GM23248 (cell line): ENCODE measurements at regions not wholly inside any gene's neighbourhood (a gene's known extent, or its start where the extent isn't known, plus 50 kb on each side); places are given as distances from the start of the nearest gene placed in this dataset.
A peak's percentile ranks its signal among the peaks of the same experiment; 100 is the strongest.

Experiments used
- DNase-seq: peaks from one replicate; pipeline ENCODE4 v3.0.0-alpha.2; 2015
- H2AFZ ChIP-seq: fragments of 200-600 bp; sonication (generic); 2 replicates; pipeline ENCODE4 v1.6.1; 2016; ENCODE audit warnings: antibody characterized with exemption
- H3F3A ChIP-seq: fragments of 200-600 bp; sonication (generic); 2 replicates; pipeline ENCODE4 v1.6.1; 2016; ENCODE audit warnings: mild to moderate bottlenecking, antibody characterized with exemption, mixed run types; ENCODE audit not compliant: insufficient read depth
- H3K27ac ChIP-seq: fragments of 200-600 bp; sonication (generic); 2 replicates; pipeline ENCODE4 v1.5.1; 2016; ENCODE audit warnings: mild to moderate bottlenecking
- H3K27me3 ChIP-seq: fragments of 200-600 bp; sonication (generic); replicated peaks from 2 replicates; pipeline ENCODE4 v1.6.1; 2016; ENCODE audit warnings: mild to moderate bottlenecking; ENCODE audit not compliant: insufficient read depth
- H3K36me3 ChIP-seq: fragments of 200-600 bp; sonication (generic); 2 replicates; pipeline ENCODE4 v1.6.1; 2016; ENCODE audit warnings: low read depth, mild to moderate bottlenecking
- H3K4me1 ChIP-seq: fragments of 200-600 bp; sonication (generic); 2 replicates; pipeline ENCODE4 v1.6.1; 2016; ENCODE audit warnings: mild to moderate bottlenecking; ENCODE audit not compliant: insufficient read depth
- H3K4me2 ChIP-seq: fragments of 200-600 bp; sonication (generic); one replicate; pipeline ENCODE4 v1.6.1; 2016; ENCODE audit warnings: mild to moderate bottlenecking; ENCODE audit not compliant: unreplicated experiment
- H3K4me3 ChIP-seq: fragments of 200-600 bp; sonication (generic); 2 replicates; pipeline ENCODE4 v1.5.1; 2016; ENCODE audit warnings: mild to moderate bottlenecking
- H3K79me2 ChIP-seq: fragments of 200-600 bp; sonication (generic); 2 replicates; pipeline ENCODE4 v1.6.1; 2016; ENCODE audit warnings: mild to moderate bottlenecking; ENCODE audit not compliant: insufficient read depth
- H3K9ac ChIP-seq: fragments of 200-600 bp; sonication (generic); 2 replicates; pipeline ENCODE4 v1.6.1; 2016; ENCODE audit warnings: mild to moderate bottlenecking
- H3K9me2 ChIP-seq: fragments of 200-600 bp; sonication (generic); 2 replicates; pipeline ENCODE4 v1.6.1; 2016; ENCODE audit warnings: mixed run types, mild to moderate bottlenecking, moderate library complexity; ENCODE audit not compliant: insufficient read depth
- H3K9me3 ChIP-seq: fragments of 200-600 bp; sonication (generic); one replicate; pipeline ENCODE4 v1.6.1; 2017; ENCODE audit warnings: low read depth
- H4K20me1 ChIP-seq: fragments of 200-600 bp; sonication (generic); 2 replicates; pipeline ENCODE4 v1.6.0; 2016; ENCODE audit not compliant: insufficient read depth
- EZH2 ChIP-seq: fragments of 200-600 bp; sonication (generic); IDR thresholded peaks from 2 replicates; pipeline ENCODE4 v1.6.1; 2018; ENCODE audit warnings: antibody characterized with exemption, mild to moderate bottlenecking; ENCODE audit not compliant: insufficient read depth, poor library complexity, severe bottlenecking
- EZH2phosphoT487 ChIP-seq: fragments of 200-600 bp; sonication (generic); IDR thresholded peaks from 2 replicates; pipeline ENCODE4 v1.6.1; 2018; ENCODE audit warnings: antibody characterized with exemption, moderate library complexity, mild to moderate bottlenecking, low read depth; ENCODE audit not compliant: insufficient read depth
- WGBS, 2 experiments: methylation state at CpG; one replicate each; pipeline ENCODE4 v1.1.6; 2015 to 2017; ENCODE audit warnings: low lambda C conversion rate in 2 of 2, low coverage in 1 of 2; ENCODE audit errors: missing lambda C conversion rate in 2 of 2; 5-methylcytosine and 5-hydroxymethylcytosine counted together
- in situ Hi-C: fragments of 300-500 bp; cut with MboI; formaldehyde crosslinking; loops from 2 replicates; pipeline ENCODE4 v1.15.0; 2020

- 72 to 74% methylated on average over 12 of the region's 12 CpGs for WGBS, 2 experiments
- Histone ChIP-seq H2AFZ (no peak overlapping the region), H3K27ac (no peak overlapping the region), H3F3A (no peaks in the 10 kb centered on the region), H3K9me2 (no peaks in the 10 kb centered on the region), H3K79me2 (no peaks in the 10 kb centered on the region), H3K36me3 (no peaks in the 10 kb centered on the region), H3K27me3 (no peaks in the 10 kb centered on the region), H4K20me1 (no peaks in the 10 kb centered on the region), H3K9ac (no peak overlapping the region), H3K9me3 (no peaks in the 10 kb centered on the region), H3K4me1 (no peaks in the 10 kb centered on the region; the same call in 1 of the 2 replicates), H3K4me2 (no peak overlapping the region), H3K4me3 (no peak overlapping the region)
- TF ChIP-seq EZH2 (no peak), EZH2phosphoT487 (no peak)
- in situ Hi-C loops: no loop called here
- DNase-seq: peak; percentile 73
Observed at GRCh38 chr15:70245932-70246622, 148.4 kb upstream of the TLE3 start.

DNA sequence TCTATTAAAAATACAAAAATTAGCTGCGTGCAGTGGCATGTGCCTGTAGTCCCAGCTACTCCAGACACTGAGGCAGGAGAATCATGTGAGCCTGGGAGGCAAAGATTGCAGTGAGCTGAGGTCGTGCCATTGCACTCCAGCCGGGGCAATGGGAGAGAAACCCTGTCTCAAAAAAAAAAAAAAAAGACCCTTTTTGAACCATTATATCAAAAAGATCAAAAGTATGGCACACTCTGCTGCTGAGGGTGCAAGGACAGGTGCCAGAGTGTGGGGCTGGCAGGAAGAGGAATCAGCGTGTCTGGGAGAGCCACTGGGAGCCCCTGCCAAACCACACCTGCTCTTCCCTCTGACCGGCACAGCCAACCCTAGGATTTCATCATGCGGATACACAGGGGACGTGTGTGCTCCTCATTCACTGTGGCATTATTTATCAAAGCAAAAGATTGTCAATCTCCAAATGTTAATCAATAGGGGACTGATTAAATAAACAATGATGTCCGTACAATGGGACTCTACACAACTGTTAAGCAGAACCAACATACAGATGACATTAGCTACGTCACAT lies 147.3 kb upstream of the TLE3 start:
- no peaks in the 10 kb centered on the region for H4K20me1 ChIP-seq
- H3K9me3 ChIP-seq: no peaks in the 10 kb centered on the region
- H3K9me2 ChIP-seq: no peaks in the 10 kb centered on the region
- DNase-seq: no peak
- H2AFZ ChIP-seq: no peak overlapping the region
- no peaks in the 10 kb centered on the region for H3K27me3 ChIP-seq
- H3F3A ChIP-seq: no peaks in the 10 kb centered on the region
- in situ Hi-C loops: no loop called here
- H3K36me3 ChIP-seq: no peaks in the 10 kb centered on the region
- H3K4me3 ChIP-seq: no peak overlapping the region
- H3K79me2 ChIP-seq: no peaks in the 10 kb centered on the region
- H3K4me1 ChIP-seq: no peaks in the 10 kb centered on the region; the same call in 1 of the 2 replicates
- no peak overlapping the region for H3K4me2 ChIP-seq
- 89% methylated on average over 9 of the region's 9 CpGs for WGBS, 2 experiments
- TF ChIP-seq EZH2: no peak
- TF ChIP-seq EZH2phosphoT487: no peak
- no peak overlapping the region for H3K9ac ChIP-seq
- H3K27ac ChIP-seq: no peak overlapping the region

GRCh38 chr15:70243686-70244540 lies 146.2 kb upstream of the TLE3 start:
- no peak overlapping the region for H2AFZ ChIP-seq
- no peaks in the 10 kb centered on the region; the same call in 1 of the 2 replicates for H3K4me1 ChIP-seq
- no peak overlapping the region for H3K4me2 ChIP-seq
- no peaks in the 10 kb centered on the region for H4K20me1 ChIP-seq
- H3K27me3 ChIP-seq: no peaks in the 10 kb centered on the region
- H3K27ac ChIP-seq: no peak overlapping the region
- H3K4me3 ChIP-seq: no peak overlapping the region
- in situ Hi-C loops: no loop called here
- DNase-seq: no peak
- WGBS, 2 experiments: 86 to 92% methylated on average over 7 of the region's 7 CpGs
- H3K36me3 ChIP-seq: no peaks in the 10 kb centered on the region
- no peaks in the 10 kb centered on the region for H3K79me2 ChIP-seq
- H3K9me2 ChIP-seq: no peaks in the 10 kb centered on the region
- no peak for TF ChIP-seq EZH2phosphoT487
- TF ChIP-seq EZH2: no peak
- no peaks in the 10 kb centered on the region for H3K9me3 ChIP-seq
- H3K9ac ChIP-seq: no peak overlapping the region
- no peaks in the 10 kb centered on the region for H3F3A ChIP-seq

- DNase-seq: no peak
- TF ChIP-seq EZH2phosphoT487: no peak
- TF ChIP-seq EZH2: no peak
- WGBS, 2 experiments: 91 to 92% methylated on average over 10 of the region's 10 CpGs
- Histone ChIP-seq H3K27ac (no peak overlapping the region), H3K27me3 (no peaks in the 10 kb centered on the region), H3K9me3 (no peaks in the 10 kb centered on the region), H3K9me2 (no peaks in the 10 kb centered on the region), H3K4me3 (no peak overlapping the region), H4K20me1 (no peaks in the 10 kb centered on the region), H3K4me2 (no peak overlapping the region), H3K4me1 (no peaks in the 10 kb centered on the region; the same call in 1 of the 2 replicates), H2AFZ (no peak overlapping the region), H3K79me2 (no peaks in the 10 kb centered on the region), H3K9ac (no peak overlapping the region), H3K36me3 (no peaks in the 10 kb centered on the region), H3F3A (peaks cover 2% of the 10 kb centered on the region; the same call in 1 of the 2 replicates)
- in situ Hi-C loops: no loop called here
Observed at GRCh38 chr15:70242951-70243685, 145.4 kb upstream of the TLE3 start.
